ENCODE measurements at regions not wholly inside any gene's neighbourhood (a gene's known extent, or its start where the extent isn't known, plus 50 kb on each side); places are given as distances from the start of the nearest gene placed in this dataset.

GRCh38 chr21:22438428-22439086 is 1440.3 kb downstream of the NCAM2 start:
- DNase-seq (ENCODE audit: unreplicated experiment) = no peak
- no peak for TF ChIP-seq CTCF (IDR thresholded peaks at IDR 0.05; ENCODE audit: unreplicated experiment)
- no peaks in the 10 kb centered on the region for H3K36me3 Mint-ChIP-seq (ENCODE audit: insufficient read depth, unreplicated experiment)
- POLR2A ChIA-PET = interaction anchor here (1.2 kb wide), 1 partner anchor 18 kb away, joined by 3 read pairs; no protein-coding TSS in a partner anchor
- H3K4me3 Mint-ChIP-seq (ENCODE audit: unreplicated experiment) = peak overlapping the region; percentile 52
- intact Hi-C loops (cut with micrococcal nuclease) = no loop called here
- H3K27ac Mint-ChIP-seq (ENCODE audit: low read depth, unreplicated experiment) = no peak overlapping the region
- peaks cover 6% of the 10 kb centered on the region for H3K4me1 Mint-ChIP-seq (ENCODE audit: insufficient read depth, unreplicated experiment)
- CTCF ChIA-PET = interaction anchor here (0.5 to 0.8 kb wide), 2 partner anchors 12 to 382 kb away, joined by 3 to 4 read pairs; no protein-coding TSS in a partner anchor
- H3K9me3 Mint-ChIP-seq (ENCODE audit: unreplicated experiment) = peaks cover 7% of the 10 kb centered on the region
- no TSS peak for BruUV-seq (replicated peaks)
- H3K27me3 Mint-ChIP-seq (ENCODE audit: insufficient read depth, unreplicated experiment) = no peaks in the 10 kb centered on the region

- no peaks in the 10 kb centered on the region for H3K27me3 Mint-ChIP-seq (ENCODE audit: insufficient read depth, unreplicated experiment)
- TF ChIP-seq CTCF (IDR thresholded peaks at IDR 0.05; ENCODE audit: unreplicated experiment) = no peak
- no peak overlapping the region for H3K4me3 Mint-ChIP-seq (ENCODE audit: unreplicated experiment)
- intact Hi-C loops (cut with micrococcal nuclease) = no loop called here
- no peak overlapping the region for H3K27ac Mint-ChIP-seq (ENCODE audit: low read depth, unreplicated experiment)
- H3K36me3 Mint-ChIP-seq (ENCODE audit: insufficient read depth, unreplicated experiment) = no peaks in the 10 kb centered on the region
- no TSS peak for BruUV-seq (replicated peaks)
- no peak for DNase-seq (ENCODE audit: unreplicated experiment)
- no peaks in the 10 kb centered on the region for H3K4me1 Mint-ChIP-seq (ENCODE audit: insufficient read depth, unreplicated experiment)
- POLR2A ChIA-PET = no interaction called here
- H3K9me3 Mint-ChIP-seq (ENCODE audit: unreplicated experiment) = no peaks in the 10 kb centered on the region
- CTCF ChIA-PET = interaction anchor here (0.7 kb wide), 1 partner anchor 1212 kb away, joined by 3 read pairs; no protein-coding TSS in a partner anchor
Observed at GRCh38 chr21:22444990-22445389, 1446.8 kb downstream of the NCAM2 start.

GRCh38 chr21:22450507-22450906 is 1452.3 kb downstream of the NCAM2 start:
- DNase-seq (ENCODE audit: unreplicated experiment) = no peak
- H3K27me3 Mint-ChIP-seq (ENCODE audit: insufficient read depth, unreplicated experiment) = no peaks in the 10 kb centered on the region
- H3K9me3 Mint-ChIP-seq (ENCODE audit: unreplicated experiment) = peaks cover 15% of the 10 kb centered on the region
- H3K36me3 Mint-ChIP-seq (ENCODE audit: insufficient read depth, unreplicated experiment) = no peaks in the 10 kb centered on the region
- no peak overlapping the region for H3K4me3 Mint-ChIP-seq (ENCODE audit: unreplicated experiment)
- no TSS peak for BruUV-seq (replicated peaks)
- no peak for TF ChIP-seq CTCF (IDR thresholded peaks at IDR 0.05; ENCODE audit: unreplicated experiment)
- no peak overlapping the region for H3K27ac Mint-ChIP-seq (ENCODE audit: low read depth, unreplicated experiment)
- H3K4me1 Mint-ChIP-seq (ENCODE audit: insufficient read depth, unreplicated experiment) = no peaks in the 10 kb centered on the region
- ChIA-PET POLR2A (no interaction called here), CTCF (no interaction called here)
- intact Hi-C loops (cut with micrococcal nuclease) = no loop called here

- H3K9me3 Mint-ChIP-seq (ENCODE audit: unreplicated experiment) = peaks cover 15% of the 10 kb centered on the region
- CTCF ChIA-PET = no interaction called here
- TF ChIP-seq CTCF (IDR thresholded peaks at IDR 0.05; ENCODE audit: unreplicated experiment) = no peak
- BruUV-seq (replicated peaks) = no TSS peak
- POLR2A ChIA-PET = interaction anchor here (0.7 kb wide), 1 partner anchor 953 kb away, joined by 3 read pairs; no protein-coding TSS in a partner anchor
- intact Hi-C loops (cut with micrococcal nuclease) = no loop called here
- no peak overlapping the region for H3K4me3 Mint-ChIP-seq (ENCODE audit: unreplicated experiment)
- no peak overlapping the region for H3K27ac Mint-ChIP-seq (ENCODE audit: low read depth, unreplicated experiment)
- no peaks in the 10 kb centered on the region for H3K4me1 Mint-ChIP-seq (ENCODE audit: insufficient read depth, unreplicated experiment)
- DNase-seq (ENCODE audit: unreplicated experiment) = no peak
- H3K36me3 Mint-ChIP-seq (ENCODE audit: insufficient read depth, unreplicated experiment) = no peaks in the 10 kb centered on the region
- H3K27me3 Mint-ChIP-seq (ENCODE audit: insufficient read depth, unreplicated experiment) = no peaks in the 10 kb centered on the region
Observed at GRCh38 chr21:22456241-22456640, 1458.0 kb downstream of the NCAM2 start.
